HFFc6 (cell line): ENCODE measurements at regions not wholly inside any gene's neighbourhood (a gene's known extent, or its start where the extent isn't known, plus 50 kb on each side); places are given as distances from the start of the nearest gene placed in this dataset.

ENCODE experiments used
- DNase-seq: peaks from one replicate; pipeline ENCODE4 v3.0.0-alpha.2; 2018
- H3K27ac Mint-ChIP-seq: 2 replicates; pipeline ENCODE4 v1.8.0; 2020; ENCODE audit warnings: mild to moderate bottlenecking, mixed read lengths
- H3K27me3 Mint-ChIP-seq: 2 replicates; pipeline ENCODE4 v1.8.0; 2021; ENCODE audit warnings: mild to moderate bottlenecking, moderate library complexity, mixed read lengths; ENCODE audit not compliant: insufficient read depth
- H3K36me3 Mint-ChIP-seq: 2 replicates; pipeline ENCODE4 v1.8.0; 2021; ENCODE audit warnings: low read depth, mixed read lengths
- H3K4me1 Mint-ChIP-seq: 2 replicates; pipeline ENCODE4 v1.8.0; 2020; ENCODE audit warnings: low read depth, mixed read lengths
- H3K4me3 Mint-ChIP-seq: 2 replicates; pipeline ENCODE4 v1.8.0; 2020; ENCODE audit warnings: mild to moderate bottlenecking, moderate library complexity, mixed read lengths
- H3K9me3 Mint-ChIP-seq: 2 replicates; pipeline ENCODE4 v1.8.0; 2020; ENCODE audit warnings: mild to moderate bottlenecking, mixed read lengths
- CTCF ChIP-seq: fragments of 200-600 bp; sonication (generic); IDR thresholded peaks from 2 replicates; pipeline ENCODE4 v1.5.0; 2021; ENCODE audit warnings: antibody characterized with exemption, mild to moderate bottlenecking

- no peak overlapping the region for H3K27ac Mint-ChIP-seq
- TF ChIP-seq CTCF: no peak
- H3K4me1 Mint-ChIP-seq: no peaks in the 10 kb centered on the region; the same call in 1 of the 2 replicates
- no peaks in the 10 kb centered on the region for H3K9me3 Mint-ChIP-seq
- H3K36me3 Mint-ChIP-seq: no peaks in the 10 kb centered on the region
- H3K4me3 Mint-ChIP-seq: no peak overlapping the region
- no peak for DNase-seq
- H3K27me3 Mint-ChIP-seq: no peaks in the 10 kb centered on the region
These were observed 199.5 kb upstream of the TBL1XR1 start for GRCh38 chr3:177396733-177397132.

DNA sequence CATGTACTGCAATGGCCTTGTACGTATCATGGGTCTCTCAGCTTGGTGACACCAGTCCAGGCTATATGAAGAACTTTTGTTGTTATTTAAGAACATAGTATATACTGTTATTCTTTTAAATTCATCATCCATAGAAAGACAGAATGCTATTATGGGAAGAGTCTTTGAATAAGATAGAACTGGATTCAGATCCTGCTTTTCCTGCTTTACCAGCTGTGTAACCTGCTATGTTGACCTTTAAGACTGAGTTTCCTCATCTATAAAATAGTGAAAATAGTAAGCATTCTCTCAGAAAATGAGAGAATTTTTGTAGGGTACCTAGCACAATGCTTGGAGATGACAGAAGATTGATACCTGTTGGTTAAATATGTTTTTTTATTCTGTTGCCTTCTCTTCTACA is 204.1 kb upstream of the TBL1XR1 start:
- Mint-ChIP-seq H3K27me3 (no peaks in the 10 kb centered on the region; the same call in 1 of the 2 replicates), H3K36me3 (no peaks in the 10 kb centered on the region), H3K27ac (no peak overlapping the region), H3K4me1 (no peaks in the 10 kb centered on the region; the same call in 1 of the 2 replicates), H3K9me3 (no peaks in the 10 kb centered on the region), H3K4me3 (no peak overlapping the region)
- DNase-seq: no peak
- no peak for TF ChIP-seq CTCF

- Mint-ChIP-seq H3K4me1 (no peaks in the 10 kb centered on the region), H3K36me3 (no peaks in the 10 kb centered on the region), H3K27me3 (no peaks in the 10 kb centered on the region; the same call in 1 of the 2 replicates), H3K9me3 (no peaks in the 10 kb centered on the region), H3K4me3 (no peak overlapping the region), H3K27ac (no peak overlapping the region)
- DNase-seq: no peak
- no peak for TF ChIP-seq CTCF
These were observed 205.3 kb upstream of the TBL1XR1 start for GRCh38 chr3:177402533-177402932.

- Mint-ChIP-seq H3K4me1 (no peaks in the 10 kb centered on the region), H3K4me3 (no peak overlapping the region), H3K27me3 (no peaks in the 10 kb centered on the region; the same call in none of the 2 replicates), H3K36me3 (no peaks in the 10 kb centered on the region), H3K9me3 (no peaks in the 10 kb centered on the region), H3K27ac (no peak overlapping the region)
- no peak for DNase-seq
- no peak for TF ChIP-seq CTCF
These were observed 207.9 kb upstream of the TBL1XR1 start for GRCh38 chr3:177405191-177405672.

DNA sequence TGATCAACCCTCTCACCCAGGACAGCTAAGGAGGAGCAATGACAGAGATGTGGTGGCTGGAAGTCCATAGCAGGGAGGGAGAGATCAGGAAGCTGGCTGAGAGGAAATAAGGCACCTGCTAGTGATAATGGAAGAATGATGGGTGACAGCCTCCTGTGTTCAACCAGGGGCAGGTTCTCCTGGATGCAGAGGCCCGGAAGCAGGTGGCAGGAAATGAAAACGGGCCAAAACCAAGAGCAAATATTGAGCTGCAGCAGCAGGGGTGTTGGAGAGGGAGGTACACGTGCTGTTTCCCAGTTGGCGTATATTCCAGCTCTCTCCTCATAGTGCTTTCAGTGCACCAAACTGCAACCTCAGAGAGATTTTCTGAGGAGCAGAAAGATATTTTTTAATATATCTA is 213.4 kb upstream of the TBL1XR1 start:
- TF ChIP-seq CTCF: no peak
- no peak overlapping the region for H3K27ac Mint-ChIP-seq
- H3K27me3 Mint-ChIP-seq: no peaks in the 10 kb centered on the region; the same call in 1 of the 2 replicates
- H3K9me3 Mint-ChIP-seq: no peaks in the 10 kb centered on the region
- 0 out of 2 replicates have a peak, but pooled peaks cover 5% of the 10 kb centered on the region for H3K4me1 Mint-ChIP-seq
- H3K4me3 Mint-ChIP-seq: no peak overlapping the region
- no peak for DNase-seq
- no peaks in the 10 kb centered on the region; the same call in 1 of the 2 replicates for H3K36me3 Mint-ChIP-seq
